DOHH2 (cell line): ENCODE measurements at regions not wholly inside any gene's neighbourhood (a gene's known extent, or its start where the extent isn't known, plus 50 kb on each side); places are given as distances from the start of the nearest gene placed in this dataset.

Experiments
- H3F3A ChIP-seq: fragments of 200-600 bp; sonication (generic), shearing (Covaris generic); 2 replicates; pipeline ENCODE4 v1.6.0; 2016; ENCODE audit warnings: antibody characterized with exemption, mild to moderate bottlenecking; ENCODE audit not compliant: control insufficient read depth, insufficient read depth
- H3K27ac ChIP-seq: fragments of 200-600 bp; sonication (generic); 2 replicates; pipeline ENCODE4 v1.5.1; 2014; ENCODE audit warnings: low read depth, mild to moderate bottlenecking, low read length, moderate library complexity
- H3K27me3 ChIP-seq: fragments of 200-600 bp; sonication (generic); 2 replicates; pipeline ENCODE4 v1.6.1; 2014; ENCODE audit warnings: mild to moderate bottlenecking, low read length, mixed read lengths; ENCODE audit not compliant: control insufficient read depth
- H3K36me3 ChIP-seq: fragments of 200-600 bp; sonication (generic); 2 replicates; pipeline ENCODE4 v1.6.1; 2014; ENCODE audit warnings: mild to moderate bottlenecking, low read length, moderate library complexity, mixed read lengths; ENCODE audit not compliant: control insufficient read depth
- H3K4me1 ChIP-seq: fragments of 200-600 bp; sonication (generic); 2 replicates; pipeline ENCODE4 v1.6.1; 2014; ENCODE audit warnings: mild to moderate bottlenecking, low read length, mixed read lengths; ENCODE audit not compliant: control insufficient read depth
- H3K4me2 ChIP-seq: fragments of 200-600 bp; sonication (generic); 2 replicates; pipeline ENCODE4 v1.6.0; 2014; ENCODE audit warnings: mild to moderate bottlenecking, low read length, moderate library complexity
- H3K4me3 ChIP-seq: fragments of 200-600 bp; sonication (generic); 2 replicates; pipeline ENCODE4 v1.5.1; 2014; ENCODE audit warnings: mild to moderate bottlenecking, low read length, mixed read lengths
- H3K79me2 ChIP-seq: fragments of 200-600 bp; sonication (generic); 2 replicates; pipeline ENCODE4 v1.6.1; 2014; ENCODE audit warnings: mild to moderate bottlenecking, low read length, mixed read lengths; ENCODE audit not compliant: control insufficient read depth
- H3K9me2 ChIP-seq: fragments of 200-600 bp; sonication (generic); replicated peaks from 2 replicates; pipeline ENCODE4 v1.6.1; 2014; ENCODE audit warnings: mild to moderate bottlenecking, low read length, mixed read lengths; ENCODE audit not compliant: control insufficient read depth
- H3K9me3 ChIP-seq: fragments of 200-600 bp; sonication (generic); 2 replicates; pipeline ENCODE4 v1.6.1; 2014; ENCODE audit warnings: antibody characterized with exemption, low read length, mixed read lengths; ENCODE audit not compliant: control insufficient read depth, insufficient read depth
- H4K20me1 ChIP-seq: fragments of 200-600 bp; sonication (generic); 2 replicates; pipeline ENCODE4 v1.6.0; 2014; ENCODE audit warnings: low read depth, mild to moderate bottlenecking, antibody characterized with exemption, low read length, moderate library complexity; ENCODE audit not compliant: control insufficient read depth, insufficient read depth
- EZH2phosphoT487 ChIP-seq: fragments of 200-600 bp; sonication (generic); IDR thresholded peaks from 2 replicates; pipeline ENCODE4 v1.6.1; 2017; ENCODE audit warnings: borderline replicate concordance, mild to moderate bottlenecking, antibody characterized with exemption, low read length, moderate library complexity, mixed read lengths
- TF ChIP-seq, protein P1 (sequence below): fragments of 200-600 bp; sonication (generic); IDR thresholded peaks from one replicate; pipeline ENCODE4 v1.5.1; 2014; ENCODE audit warnings: antibody characterized with exemption, mild to moderate bottlenecking, low read depth, low read length; ENCODE audit not compliant: poor library complexity, severe bottlenecking

DNA sequence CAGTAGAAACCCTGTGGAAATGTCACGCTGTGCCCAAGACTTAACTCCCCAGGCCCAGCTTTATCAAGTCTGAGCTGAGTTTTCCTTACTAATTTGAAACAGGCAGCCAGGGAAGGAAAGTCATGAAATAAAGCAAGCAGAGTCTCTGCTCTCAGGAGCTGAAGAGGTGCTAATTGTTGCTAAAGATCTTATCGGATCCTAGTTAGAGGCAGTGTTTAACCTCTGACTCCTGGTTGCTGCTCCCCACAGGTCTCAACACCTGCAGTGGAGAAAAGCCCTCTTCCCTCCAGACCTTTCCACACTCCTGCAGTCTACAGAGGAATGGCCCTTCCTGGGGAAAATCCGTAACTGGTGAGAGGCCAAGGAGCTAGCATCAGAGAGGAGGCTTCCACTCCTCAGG lies 628.2 kb downstream of the NTRK3 start:
- Histone ChIP-seq H3K9me3 (no peaks in the 10 kb centered on the region), H3K4me1 (no peaks in the 10 kb centered on the region), H4K20me1 (no peaks in the 10 kb centered on the region), H3K27me3 (no peaks in the 10 kb centered on the region), H3K36me3 (no peaks in the 10 kb centered on the region), H3K4me2 (no peak overlapping the region), H3K9me2 (no peaks in the 10 kb centered on the region), H3K79me2 (no peaks in the 10 kb centered on the region), H3K27ac (no peak overlapping the region), H3K4me3 (no peak overlapping the region), H3F3A (no peaks in the 10 kb centered on the region)
- no peak for TF ChIP-seq EZH2phosphoT487
- TF ChIP-seq, protein P1, sequence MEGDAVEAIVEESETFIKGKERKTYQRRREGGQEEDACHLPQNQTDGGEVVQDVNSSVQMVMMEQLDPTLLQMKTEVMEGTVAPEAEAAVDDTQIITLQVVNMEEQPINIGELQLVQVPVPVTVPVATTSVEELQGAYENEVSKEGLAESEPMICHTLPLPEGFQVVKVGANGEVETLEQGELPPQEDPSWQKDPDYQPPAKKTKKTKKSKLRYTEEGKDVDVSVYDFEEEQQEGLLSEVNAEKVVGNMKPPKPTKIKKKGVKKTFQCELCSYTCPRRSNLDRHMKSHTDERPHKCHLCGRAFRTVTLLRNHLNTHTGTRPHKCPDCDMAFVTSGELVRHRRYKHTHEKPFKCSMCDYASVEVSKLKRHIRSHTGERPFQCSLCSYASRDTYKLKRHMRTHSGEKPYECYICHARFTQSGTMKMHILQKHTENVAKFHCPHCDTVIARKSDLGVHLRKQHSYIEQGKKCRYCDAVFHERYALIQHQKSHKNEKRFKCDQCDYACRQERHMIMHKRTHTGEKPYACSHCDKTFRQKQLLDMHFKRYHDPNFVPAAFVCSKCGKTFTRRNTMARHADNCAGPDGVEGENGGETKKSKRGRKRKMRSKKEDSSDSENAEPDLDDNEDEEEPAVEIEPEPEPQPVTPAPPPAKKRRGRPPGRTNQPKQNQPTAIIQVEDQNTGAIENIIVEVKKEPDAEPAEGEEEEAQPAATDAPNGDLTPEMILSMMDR: no peak

DNA sequence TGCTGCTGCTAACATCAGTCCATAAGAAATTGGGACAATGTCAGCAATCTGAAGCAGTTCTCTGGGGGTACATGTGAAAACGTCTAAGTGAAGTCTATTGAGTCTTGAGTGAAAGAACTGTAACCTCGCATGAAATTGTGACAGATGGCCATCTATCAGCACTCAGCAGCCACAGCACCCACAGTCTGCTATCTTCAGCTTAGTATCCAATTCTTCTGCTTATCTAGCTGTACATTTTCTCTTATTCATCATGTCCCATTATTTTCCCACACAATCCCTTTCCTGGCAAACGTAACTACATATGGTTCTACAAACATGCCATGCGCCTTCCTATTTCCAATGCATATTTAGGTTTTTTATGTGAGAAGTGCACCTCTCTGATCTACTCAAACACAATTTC lies 629.7 kb downstream of the NTRK3 start:
- no peaks in the 10 kb centered on the region for H3K9me3 ChIP-seq
- H4K20me1 ChIP-seq: no peaks in the 10 kb centered on the region
- H3K4me2 ChIP-seq: no peak overlapping the region
- H3K79me2 ChIP-seq: no peaks in the 10 kb centered on the region
- no peak overlapping the region for H3K4me3 ChIP-seq
- H3K4me1 ChIP-seq: no peaks in the 10 kb centered on the region
- no peak for TF ChIP-seq EZH2phosphoT487
- TF ChIP-seq, protein P1: no peak
- no peak overlapping the region for H3K27ac ChIP-seq
- H3K27me3 ChIP-seq: no peaks in the 10 kb centered on the region
- no peaks in the 10 kb centered on the region for H3F3A ChIP-seq
- H3K36me3 ChIP-seq: no peaks in the 10 kb centered on the region
- H3K9me2 ChIP-seq: no peaks in the 10 kb centered on the region

DNA sequence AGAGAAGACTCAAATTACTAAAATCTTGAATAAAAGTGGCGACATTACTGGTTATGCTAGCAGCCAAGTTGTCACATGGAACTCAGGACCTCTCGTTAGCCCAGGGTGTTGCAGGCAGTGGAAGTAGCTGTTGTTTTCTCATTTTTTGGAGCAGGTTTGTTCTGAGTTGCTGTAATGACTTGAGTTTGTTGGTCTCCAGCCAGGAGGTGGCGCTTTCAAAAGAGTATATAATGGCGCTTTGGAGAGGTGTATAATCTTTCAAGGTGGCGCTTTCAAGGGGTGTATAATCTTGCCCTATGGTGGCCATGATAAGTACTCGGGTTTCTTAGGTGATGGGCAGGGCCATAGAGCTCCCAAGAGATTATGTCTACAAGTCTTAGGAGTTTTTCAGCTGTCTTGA lies 632.7 kb downstream of the NTRK3 start:
- Histone ChIP-seq H3K4me2 (no peak overlapping the region), H3K79me2 (no peaks in the 10 kb centered on the region), H4K20me1 (no peaks in the 10 kb centered on the region), H3F3A (no peaks in the 10 kb centered on the region), H3K4me1 (no peaks in the 10 kb centered on the region), H3K27ac (no peak overlapping the region), H3K9me3 (no peaks in the 10 kb centered on the region), H3K27me3 (no peaks in the 10 kb centered on the region), H3K4me3 (no peak overlapping the region), H3K9me2 (no peaks in the 10 kb centered on the region), H3K36me3 (no peaks in the 10 kb centered on the region)
- TF ChIP-seq, protein P1: peak; percentile 45
- TF ChIP-seq EZH2phosphoT487: no peak

DNA sequence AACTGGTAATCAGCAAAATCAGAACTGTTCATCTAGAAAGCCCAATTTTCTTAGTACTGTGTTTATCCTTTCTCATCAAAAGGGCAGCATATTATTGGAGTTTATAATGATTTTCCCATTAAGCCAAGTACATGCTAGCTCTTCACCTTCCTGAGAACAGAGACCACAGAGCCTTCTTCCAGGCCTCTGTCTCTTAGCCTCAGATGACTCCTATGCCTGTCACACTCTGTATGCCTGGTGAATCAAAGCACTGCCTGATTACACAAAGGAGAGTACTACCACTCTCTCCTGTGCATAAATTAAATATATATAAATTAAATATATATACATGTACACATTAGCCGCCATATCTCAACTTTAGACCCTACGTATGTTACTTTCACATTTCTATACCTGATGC lies 636.1 kb downstream of the NTRK3 start:
- TF ChIP-seq, protein P1: no peak
- TF ChIP-seq EZH2phosphoT487: no peak
- Histone ChIP-seq H3K9me2 (no peaks in the 10 kb centered on the region), H3K9me3 (no peaks in the 10 kb centered on the region), H3K4me1 (no peaks in the 10 kb centered on the region), H3K27me3 (no peaks in the 10 kb centered on the region), H4K20me1 (no peaks in the 10 kb centered on the region), H3K27ac (no peak overlapping the region), H3K4me3 (no peak overlapping the region), H3K4me2 (no peak overlapping the region), H3F3A (no peaks in the 10 kb centered on the region), H3K36me3 (no peaks in the 10 kb centered on the region), H3K79me2 (no peaks in the 10 kb centered on the region)
